Raji (cell line): ENCODE measurements at regions not wholly inside any gene's neighbourhood (a gene's known extent, or its start where the extent isn't known, plus 50 kb on each side); places are given as distances from the start of the nearest gene placed in this dataset.

Experiments
- POLR2A ChIP-seq: IDR thresholded peaks from 2 replicates; pipeline ENCODE4 v1.6.1; 2011; ENCODE audit warnings: low read depth, low read length, control low read depth; ENCODE audit not compliant: insufficient read depth

DNA sequence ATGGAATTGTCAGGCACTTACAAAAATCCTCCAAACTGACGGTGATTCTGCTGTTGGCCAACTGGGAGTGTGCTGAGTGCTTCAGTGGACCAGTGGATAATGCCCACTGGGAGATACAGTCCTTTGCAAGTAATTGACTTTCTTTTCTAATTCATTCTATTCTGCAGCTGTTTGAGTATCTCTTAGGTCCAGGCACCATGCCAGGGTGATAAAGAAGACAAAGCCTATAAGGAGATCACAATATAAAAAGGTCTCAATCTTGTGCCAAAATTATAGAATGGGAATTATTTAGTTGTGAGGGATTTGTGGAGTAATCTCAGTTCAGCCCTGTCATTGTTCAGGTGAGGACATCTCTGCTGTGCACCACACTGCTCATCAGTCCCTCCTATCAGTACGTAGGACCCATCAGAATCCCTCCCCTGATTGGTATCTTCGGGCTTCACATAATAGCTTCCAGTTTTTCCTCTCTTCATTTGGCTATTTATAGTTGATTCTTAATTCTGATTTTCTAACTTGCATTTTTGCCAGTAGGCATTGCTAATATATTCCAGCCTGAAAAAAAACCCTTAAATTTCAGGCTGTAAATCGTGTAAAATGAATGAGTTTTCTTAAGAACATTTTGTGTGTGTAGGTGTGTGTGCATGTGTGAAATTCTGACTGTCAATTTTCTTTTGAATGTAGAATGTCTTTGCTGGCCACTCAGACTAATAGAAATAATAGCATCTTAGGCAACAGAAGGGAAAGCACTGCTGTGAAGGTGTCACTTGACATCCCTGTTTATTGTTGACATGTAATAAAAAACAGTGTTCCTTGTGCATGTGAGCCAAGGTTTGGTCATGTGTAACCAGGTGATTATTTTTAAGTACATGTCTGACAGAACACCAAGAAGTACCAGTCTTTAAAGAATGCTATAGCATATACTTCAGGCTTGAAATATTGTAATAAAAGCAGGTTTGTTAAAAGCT lies 457.6 kb upstream of the RGS6 start:
- TF ChIP-seq POLR2A: no peak

DNA sequence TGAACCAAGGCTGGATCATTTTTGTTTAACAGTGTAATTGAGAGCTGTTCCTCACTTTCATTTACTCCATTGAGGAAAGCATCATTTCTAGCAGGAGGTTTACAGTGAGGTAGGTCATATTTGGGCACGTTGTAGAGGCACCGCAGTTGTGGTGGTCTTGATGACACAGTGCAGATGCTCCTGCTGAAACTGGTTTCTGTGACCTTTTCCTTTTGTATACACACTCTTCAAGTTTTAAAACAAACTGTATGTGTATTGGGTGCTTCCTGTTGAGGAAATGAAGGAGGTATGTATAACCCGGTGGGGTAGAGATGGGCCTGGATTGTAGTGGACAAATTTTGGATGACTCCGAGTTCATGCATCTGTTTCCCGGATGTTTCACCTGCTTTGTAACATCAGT lies 456.3 kb upstream of the RGS6 start:
- TF ChIP-seq POLR2A: no peak

DNA sequence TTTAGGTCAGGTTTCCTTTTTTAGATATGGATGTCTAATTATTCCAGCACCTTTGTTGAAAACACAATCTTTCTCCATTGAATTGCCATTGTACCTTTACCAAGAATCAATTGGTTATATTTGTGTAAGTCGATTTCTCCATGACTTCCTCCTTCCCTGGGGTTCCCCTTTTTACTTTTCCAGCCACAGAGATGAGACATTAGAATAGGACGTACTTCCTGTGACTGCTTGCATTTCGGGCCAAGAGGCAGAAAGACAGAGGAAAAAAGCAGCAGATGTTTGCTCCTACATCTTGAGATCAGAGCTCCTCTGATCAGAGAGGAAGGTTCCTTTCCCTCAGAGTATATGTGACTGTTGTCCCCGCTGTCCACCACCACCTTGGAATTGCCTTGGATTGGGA lies 453.7 kb upstream of the RGS6 start:
- TF ChIP-seq POLR2A: no peak

DNA sequence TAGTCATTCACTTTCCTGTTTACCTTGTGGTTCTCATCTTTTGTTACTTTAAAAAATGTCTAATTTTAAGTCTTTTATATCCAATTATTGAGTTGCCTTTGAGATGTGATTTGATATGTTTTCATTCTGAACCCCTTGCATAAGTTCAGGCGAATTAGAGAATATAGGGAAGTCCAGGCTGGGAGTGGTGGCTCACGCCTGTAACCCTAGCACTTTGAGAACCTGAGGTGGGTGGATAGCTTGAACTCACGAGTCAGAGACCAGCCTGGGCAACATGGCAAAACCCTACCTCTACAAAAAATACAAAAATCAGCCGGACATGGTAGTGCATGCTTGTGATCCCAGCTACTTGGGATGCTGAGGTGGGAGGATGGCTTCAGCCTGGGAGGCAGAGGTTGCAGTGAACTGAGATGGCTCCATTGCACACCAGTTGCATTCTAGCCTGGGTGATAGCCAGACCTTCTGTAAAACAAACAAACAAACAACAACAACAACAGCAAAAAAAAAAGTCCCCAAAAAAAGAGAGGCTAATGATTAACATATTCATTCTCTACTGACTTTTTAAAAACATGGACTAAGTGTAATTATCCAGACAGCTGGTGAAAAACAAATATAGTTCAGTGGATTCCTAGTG lies 451.1 kb upstream of the RGS6 start:
- TF ChIP-seq POLR2A: no peak

DNA sequence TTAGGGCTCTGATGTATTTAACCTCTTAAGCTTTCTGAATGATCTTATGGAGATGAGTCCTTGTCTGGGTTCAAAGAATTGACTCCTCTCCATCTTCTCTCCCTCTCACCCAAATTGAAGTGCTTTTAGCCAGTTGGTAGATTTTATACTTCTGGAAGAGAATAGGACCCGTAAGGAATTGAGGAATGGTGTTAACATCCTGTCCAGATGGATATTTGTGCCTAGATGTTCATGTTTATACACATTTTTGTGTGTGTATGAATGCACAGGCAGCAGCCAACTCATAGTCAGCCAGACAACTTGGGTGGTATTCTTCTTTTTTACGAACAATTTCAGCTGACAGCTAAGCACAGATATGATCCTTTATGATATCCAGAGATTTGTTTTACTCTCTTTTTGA lies 449.6 kb upstream of the RGS6 start:
- no peak for TF ChIP-seq POLR2A

DNA sequence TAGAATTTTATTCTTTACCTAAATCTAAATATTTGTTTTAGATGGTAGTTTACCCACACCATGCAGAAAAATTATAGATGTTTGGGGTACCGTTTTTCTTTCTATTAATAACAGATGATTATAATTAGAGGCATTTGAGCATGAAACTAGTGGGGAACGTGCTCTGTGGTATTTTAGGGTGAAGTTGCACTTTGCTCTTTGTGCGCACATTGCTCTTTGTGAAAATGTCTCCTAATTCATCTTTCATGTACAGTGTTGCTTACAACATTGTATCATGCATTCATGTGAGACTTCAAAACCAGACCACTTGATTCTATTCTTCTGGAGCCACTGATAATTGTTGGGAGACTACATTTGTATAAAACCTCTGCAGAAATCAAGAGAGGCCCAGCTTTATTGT lies 449.1 kb upstream of the RGS6 start:
- TF ChIP-seq POLR2A: no peak

DNA sequence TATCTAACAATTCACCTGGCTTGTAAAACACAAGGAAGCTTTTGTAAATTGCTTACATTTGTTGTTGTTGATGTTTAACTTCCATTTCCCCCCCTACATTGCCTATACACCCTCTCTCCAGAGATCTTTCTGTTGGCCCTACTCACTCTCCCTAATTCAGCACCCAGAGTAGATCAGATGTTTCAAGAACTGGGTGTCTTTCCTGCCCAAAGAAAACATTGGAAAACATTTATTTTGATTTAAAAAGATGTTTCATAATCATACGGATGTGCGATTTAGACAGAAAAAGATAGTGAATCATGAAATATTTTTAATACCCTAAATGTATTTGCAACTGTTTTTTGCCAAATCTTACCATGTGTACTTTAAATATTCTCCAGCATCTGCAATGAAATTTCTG lies 446.4 kb upstream of the RGS6 start:
- TF ChIP-seq POLR2A: no peak

DNA sequence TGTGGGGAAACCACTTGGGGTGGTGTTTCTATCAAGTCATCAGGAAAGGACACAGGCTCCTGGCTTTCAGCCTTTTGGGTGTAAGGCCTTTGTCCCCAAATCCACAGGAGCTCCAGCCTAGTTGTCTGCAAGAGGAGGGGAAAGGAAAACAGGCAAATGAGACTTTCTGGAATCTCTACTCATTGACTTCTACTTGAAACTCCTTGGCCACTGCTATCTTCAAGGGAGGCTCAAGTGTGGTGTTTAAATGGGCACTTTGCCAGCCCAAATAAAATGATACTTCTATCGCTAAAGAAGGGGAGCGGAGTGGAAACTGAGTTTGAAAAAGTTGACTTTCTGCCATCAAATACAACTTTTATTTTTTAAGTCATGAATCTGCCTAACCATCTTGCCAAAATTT lies 445.9 kb upstream of the RGS6 start:
- TF ChIP-seq POLR2A: no peak

DNA sequence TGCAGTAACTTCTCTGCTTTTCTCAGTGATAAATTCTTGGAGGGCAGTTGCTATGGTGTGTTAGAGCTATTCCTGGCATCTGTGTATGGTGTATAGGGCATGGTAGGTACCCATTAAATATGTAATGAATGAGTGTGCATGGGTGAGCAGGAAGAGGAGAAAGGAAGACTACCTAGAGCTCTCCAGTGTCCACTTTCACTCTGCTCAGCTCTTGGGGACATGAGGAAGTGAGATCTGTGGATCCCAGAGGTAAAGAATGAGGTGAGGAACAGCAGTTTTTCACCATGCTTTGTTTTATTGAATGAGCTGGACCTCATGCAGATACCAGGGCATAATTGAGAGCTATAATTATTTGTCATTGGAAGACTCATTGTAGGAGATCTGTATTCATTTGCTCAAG lies 444.8 kb upstream of the RGS6 start:
- no peak for TF ChIP-seq POLR2A

DNA sequence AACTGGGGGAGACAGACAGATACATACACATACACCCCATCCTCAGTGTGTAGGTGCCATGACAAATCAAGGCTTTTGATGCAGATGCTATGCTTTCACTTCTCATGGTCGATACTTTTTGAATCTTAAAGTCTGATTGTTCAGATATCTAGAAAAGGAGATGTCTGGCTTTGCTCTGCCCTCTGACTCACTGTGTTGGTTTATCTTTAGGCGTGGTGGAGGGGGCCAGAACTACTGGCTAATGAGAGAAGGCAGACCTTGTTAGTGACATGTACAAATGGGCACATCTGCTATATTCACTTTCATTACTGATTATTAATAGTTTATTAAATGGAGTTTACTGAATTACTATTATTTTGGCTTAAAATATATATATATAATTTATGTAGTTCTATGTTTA lies 444.3 kb upstream of the RGS6 start:
- no peak for TF ChIP-seq POLR2A

DNA sequence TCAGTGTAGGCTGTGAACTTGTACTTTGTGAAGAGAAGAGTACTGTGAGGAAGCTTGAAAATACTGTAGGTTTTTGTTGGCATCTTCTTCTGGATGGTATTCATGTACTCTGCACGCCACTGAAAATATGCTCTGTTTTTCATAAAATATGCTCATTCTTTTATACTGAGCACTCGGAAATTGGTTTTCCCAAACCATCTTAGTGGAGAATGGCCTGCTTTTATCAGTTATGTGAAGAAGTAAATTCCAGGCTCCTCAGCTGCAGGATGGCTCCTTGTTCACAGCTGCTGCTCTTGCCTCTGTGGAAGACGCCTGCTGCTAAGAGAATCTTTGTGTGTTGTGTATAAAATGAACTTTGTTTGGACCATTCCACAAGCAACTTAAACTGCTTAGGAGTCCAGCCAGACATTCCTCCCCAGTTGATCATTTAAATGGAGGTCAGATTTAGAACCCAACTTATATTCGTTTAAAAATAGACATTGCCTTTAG lies 443.5 kb upstream of the RGS6 start:
- no peak for TF ChIP-seq POLR2A

DNA sequence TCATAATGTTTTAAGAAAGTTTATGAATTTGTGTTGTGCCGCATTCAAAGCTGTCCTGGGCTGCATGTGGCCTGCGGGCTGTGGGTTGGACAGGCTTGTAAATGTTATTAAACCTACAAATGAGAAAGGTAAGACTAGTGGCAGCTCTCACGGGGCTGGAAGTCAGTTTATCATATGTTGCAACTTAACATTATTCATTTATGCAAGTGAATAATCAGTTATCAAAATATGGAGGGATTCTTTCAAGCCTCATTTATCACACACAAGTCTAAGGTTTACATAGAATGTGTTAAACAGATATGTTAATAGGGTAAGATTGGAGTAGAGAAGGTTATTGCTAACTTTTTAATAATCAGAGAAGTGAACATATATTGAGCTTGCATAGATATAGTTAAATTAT lies 442.5 kb upstream of the RGS6 start:
- TF ChIP-seq POLR2A: no peak

DNA sequence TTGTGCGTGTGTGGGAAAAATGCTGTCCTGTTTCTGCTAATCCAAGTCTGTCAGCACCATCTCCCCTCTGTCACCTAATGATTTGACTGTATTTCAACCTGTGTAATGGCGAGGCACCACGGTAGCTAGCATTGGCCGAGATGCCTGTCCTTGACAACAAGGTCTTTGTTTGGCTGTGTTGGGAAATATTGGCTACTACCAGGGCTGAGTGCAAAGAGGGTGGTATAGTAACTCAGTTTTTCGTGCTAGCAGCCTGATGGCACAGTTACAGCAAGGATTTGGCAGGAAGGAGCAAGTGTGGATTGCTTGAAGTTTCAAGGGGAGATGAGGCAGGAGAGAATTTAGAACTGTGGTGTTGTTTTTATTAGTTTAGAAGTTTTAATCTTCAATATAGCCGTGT lies 440.3 kb upstream of the RGS6 start:
- TF ChIP-seq POLR2A: no peak

DNA sequence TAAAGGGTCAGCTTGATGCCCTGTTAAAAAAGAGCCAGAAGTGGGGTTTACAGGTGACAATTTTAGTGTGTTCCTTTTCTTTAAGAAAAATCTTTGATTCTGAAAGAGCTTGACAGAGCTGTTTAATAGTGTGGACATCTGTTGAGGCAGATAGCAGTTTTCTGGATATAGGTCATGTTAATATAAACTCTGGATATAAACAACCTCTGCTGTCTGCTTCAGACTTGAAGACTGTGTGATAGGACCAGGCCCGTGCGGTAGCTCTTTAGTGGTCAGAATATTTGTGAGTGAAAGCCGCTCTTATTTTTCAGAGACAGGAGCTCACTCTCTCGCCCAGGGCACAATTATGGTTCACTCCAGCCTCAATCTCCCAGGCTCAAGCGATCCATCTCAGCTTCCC lies 439.9 kb upstream of the RGS6 start:
- no peak for TF ChIP-seq POLR2A

DNA sequence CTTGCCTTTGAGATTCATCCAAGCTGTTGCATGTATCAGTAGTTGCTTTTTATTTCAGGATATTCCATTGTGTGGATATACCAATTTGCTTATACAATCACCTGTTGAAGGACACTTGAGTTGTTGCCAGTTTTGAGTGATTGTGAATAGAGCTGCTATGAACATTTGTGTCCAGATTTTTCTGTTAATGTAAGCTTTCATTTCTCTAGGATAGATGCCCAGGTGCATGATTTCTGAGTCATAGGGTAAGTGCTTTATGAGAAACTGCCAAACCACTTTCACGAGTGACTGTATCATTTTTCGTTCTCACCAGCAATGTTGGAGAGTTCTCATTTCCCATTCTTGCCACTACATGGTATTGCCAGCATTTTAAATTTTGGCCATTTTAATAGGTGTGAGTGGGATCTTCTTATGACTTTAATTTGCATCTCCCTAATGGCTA lies 434.6 kb upstream of the RGS6 start:
- no peak for TF ChIP-seq POLR2A

DNA sequence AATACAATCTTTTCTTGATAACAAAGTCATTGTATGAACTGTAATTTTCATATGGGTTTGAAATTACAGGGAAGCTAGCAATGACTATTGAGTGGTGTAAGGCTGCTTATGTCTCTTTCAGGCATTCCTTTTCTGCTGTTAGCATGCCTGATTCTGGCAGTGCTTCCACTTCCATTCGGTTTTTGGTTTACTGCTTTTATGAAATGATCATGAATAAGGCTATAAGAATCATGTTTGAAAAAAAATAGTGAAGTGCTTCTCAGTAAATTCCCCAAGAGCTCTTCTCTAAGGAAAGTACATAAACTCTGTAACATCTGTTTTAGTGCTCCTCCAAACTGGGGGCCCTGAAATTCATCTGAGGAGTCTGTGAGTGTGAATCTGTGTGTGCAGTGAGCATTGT lies 434.0 kb upstream of the RGS6 start:
- no peak for TF ChIP-seq POLR2A
